ENCODE measurements at regions not wholly inside any gene's neighbourhood (a gene's known extent, or its start where the extent isn't known, plus 50 kb on each side); places are given as distances from the start of the nearest gene placed in this dataset.

GRCh38 chr10:106520698-106521097 is 643.8 kb downstream of the SORCS1 start:
- DNase-seq: no peak

GRCh38 chr10:106519376-106520030 is 645.0 kb downstream of the SORCS1 start:
- DNase-seq: no peak

- DNase-seq: peak; percentile 28
These were observed 649.2 kb downstream of the SORCS1 start for GRCh38 chr10:106515206-106515790.

GRCh38 chr10:106513352-106513771 is 651.1 kb downstream of the SORCS1 start:
- DNase-seq: no peak

GRCh38 chr10:106511917-106512316 is 652.6 kb downstream of the SORCS1 start:
- no peak for DNase-seq

GRCh38 chr10:106508950-106509349 is 655.6 kb downstream of the SORCS1 start:
- DNase-seq: no peak

- DNase-seq: no peak
These were observed 657.8 kb downstream of the SORCS1 start for GRCh38 chr10:106506526-106507283.

GRCh38 chr10:106504536-106504935 is 660.0 kb downstream of the SORCS1 start:
- DNase-seq: no peak

- no peak for DNase-seq
These were observed 661.9 kb downstream of the SORCS1 start for GRCh38 chr10:106502641-106503040.

GRCh38 chr10:106500925-106501525 is 663.5 kb downstream of the SORCS1 start:
- no peak for DNase-seq

- no peak for DNase-seq
These were observed 664.2 kb downstream of the SORCS1 start for GRCh38 chr10:106500041-106500924.

- no peak for DNase-seq
These were observed 665.1 kb downstream of the SORCS1 start for GRCh38 chr10:106499448-106499847.

GRCh38 chr10:106498675-106499074 is 665.8 kb downstream of the SORCS1 start:
- no peak for DNase-seq

- no peak for DNase-seq
These were observed 668.6 kb downstream of the SORCS1 start for GRCh38 chr10:106495931-106496330.

- no peak for DNase-seq
These were observed 670.8 kb downstream of the SORCS1 start for GRCh38 chr10:106493751-106494150.

GRCh38 chr10:106493226-106493625 is 671.3 kb downstream of the SORCS1 start:
- DNase-seq: no peak

- DNase-seq: no peak
These were observed 676.8 kb downstream of the SORCS1 start for GRCh38 chr10:106487726-106488125.

- no peak for DNase-seq
These were observed 682.8 kb downstream of the SORCS1 start for GRCh38 chr10:106481598-106482275.

- no peak for DNase-seq
These were observed 684.9 kb downstream of the SORCS1 start for GRCh38 chr10:106479636-106480035.

- DNase-seq: no peak
These were observed 689.6 kb downstream of the SORCS1 start for GRCh38 chr10:106474876-106475275.

GRCh38 chr10:106473129-106473685 is 691.3 kb downstream of the SORCS1 start:
- DNase-seq: no peak
